Breast epithelium (tissue), 3 donors: ENCODE measurements at regions not wholly inside any gene's neighbourhood (a gene's known extent, or its start where the extent isn't known, plus 50 kb on each side); places are given as distances from the start of the nearest gene placed in this dataset.

Source experiments
- POLR2A ChIP-seq: fragments of 450-650 bp; IDR thresholded peaks from one replicate; pipeline ENCODE4 v1.6.1; 2016; ENCODE audit warnings: antibody characterized with exemption, mild to moderate bottlenecking, moderate library complexity
- POLR2AphosphoS5 ChIP-seq, 3 donors: sonication (generic); formaldehyde crosslinking; IDR thresholded peaks; one replicate each; pipeline ENCODE4 v1.6.1; 2017; ENCODE audit warnings: antibody characterized with exemption in 3 of 3
- TF ChIP-seq, protein P1 (sequence below), 3 donors: fragments of 450-650 bp; IDR thresholded peaks; one replicate each; pipeline ENCODE4 v1.5.1; 2016 to 2017; ENCODE audit warnings: antibody characterized with exemption in 3 of 3, mild to moderate bottlenecking in 3 of 3, moderate library complexity in 3 of 3

GRCh38 chr9:29068461-29068860 is 1495.2 kb upstream of the C9orf72 start:
- TF ChIP-seq, protein P1, sequence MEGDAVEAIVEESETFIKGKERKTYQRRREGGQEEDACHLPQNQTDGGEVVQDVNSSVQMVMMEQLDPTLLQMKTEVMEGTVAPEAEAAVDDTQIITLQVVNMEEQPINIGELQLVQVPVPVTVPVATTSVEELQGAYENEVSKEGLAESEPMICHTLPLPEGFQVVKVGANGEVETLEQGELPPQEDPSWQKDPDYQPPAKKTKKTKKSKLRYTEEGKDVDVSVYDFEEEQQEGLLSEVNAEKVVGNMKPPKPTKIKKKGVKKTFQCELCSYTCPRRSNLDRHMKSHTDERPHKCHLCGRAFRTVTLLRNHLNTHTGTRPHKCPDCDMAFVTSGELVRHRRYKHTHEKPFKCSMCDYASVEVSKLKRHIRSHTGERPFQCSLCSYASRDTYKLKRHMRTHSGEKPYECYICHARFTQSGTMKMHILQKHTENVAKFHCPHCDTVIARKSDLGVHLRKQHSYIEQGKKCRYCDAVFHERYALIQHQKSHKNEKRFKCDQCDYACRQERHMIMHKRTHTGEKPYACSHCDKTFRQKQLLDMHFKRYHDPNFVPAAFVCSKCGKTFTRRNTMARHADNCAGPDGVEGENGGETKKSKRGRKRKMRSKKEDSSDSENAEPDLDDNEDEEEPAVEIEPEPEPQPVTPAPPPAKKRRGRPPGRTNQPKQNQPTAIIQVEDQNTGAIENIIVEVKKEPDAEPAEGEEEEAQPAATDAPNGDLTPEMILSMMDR (IDR thresholded peaks at IDR 0.05) = no peak
- TF ChIP-seq POLR2A = no peak
- no peak for TF ChIP-seq POLR2AphosphoS5 (IDR thresholded peaks at IDR 0.05)
